Prostate gland (tissue), 2 donors: ENCODE measurements at regions not wholly inside any gene's neighbourhood (a gene's known extent, or its start where the extent isn't known, plus 50 kb on each side); places are given as distances from the start of the nearest gene placed in this dataset.

ENCODE experiments used
- CTCF ChIP-seq, 4 experiments: fragments of 200-600 bp in 2 of 4; fragments of 450-650 bp in 2 of 4; sonication (generic) in 2 of 4; IDR thresholded peaks; 1 replicate in 3 of 4; 2 replicates in 1 of 4; pipeline ENCODE4 v1.5.1; 2016 to 2019; ENCODE audit warnings: antibody characterized with exemption in 4 of 4, mild to moderate bottlenecking in 2 of 4, moderate library complexity in 2 of 4
- POLR2A ChIP-seq: fragments of 450-650 bp; IDR thresholded peaks from one replicate; pipeline ENCODE4 v1.6.1; 2016; ENCODE audit warnings: antibody characterized with exemption, mild to moderate bottlenecking
- POLR2AphosphoS5 ChIP-seq: sonication (generic); formaldehyde crosslinking; IDR thresholded peaks from one replicate; pipeline ENCODE4 v1.6.1; 2017; ENCODE audit warnings: antibody characterized with exemption

- TF ChIP-seq CTCF (IDR thresholded peaks at IDR 0.05) (no peak), POLR2AphosphoS5 (no peak), POLR2A (no peak)
Observed at GRCh38 chr2:59296279-59296678, 1055.2 kb upstream of the FANCL start.
